ENCODE measurements at regions not wholly inside any gene's neighbourhood (a gene's known extent, or its start where the extent isn't known, plus 50 kb on each side); places are given as distances from the start of the nearest gene placed in this dataset.

GRCh38 chr1:219050086-219050821 is 123.4 kb upstream of the LYPLAL1 start:
- TF ChIP-seq EZH2phosphoT487 (conservative IDR thresholded peaks at IDR 0.05; ENCODE audit: low read length) (no peak), CTCF (IDR thresholded peaks at IDR 0.05; ENCODE audit: insufficient read depth, low read length, poor library complexity, severe bottlenecking) (no peak)
- H3K9me3 ChIP-seq (ENCODE audit: insufficient read depth, low read length) = no peaks in the 10 kb centered on the region
- H3K4me3 ChIP-seq (ENCODE audit: insufficient read depth, low read length, poor library complexity, severe bottlenecking) = no peak overlapping the region
- H3F3A ChIP-seq (ENCODE audit: insufficient read depth) = no peaks in the 10 kb centered on the region
- H3K4me2 ChIP-seq (ENCODE audit: low read depth, low read length, poor library complexity, severe bottlenecking) = no peak overlapping the region
- H3K27ac ChIP-seq (ENCODE audit: low read depth, low read length) = no peak overlapping the region
- no peaks in the 10 kb centered on the region for H4K20me1 ChIP-seq (ENCODE audit: low read depth, low read length)
- H2AFZ ChIP-seq (ENCODE audit: low read depth, low read length, severe bottlenecking) = no peak overlapping the region
- no peak overlapping the region for H3K9ac ChIP-seq (ENCODE audit: low read length)
- H3K79me2 ChIP-seq (ENCODE audit: insufficient read depth, low read length) = no peaks in the 10 kb centered on the region
- no peaks in the 10 kb centered on the region for H3K27me3 ChIP-seq (ENCODE audit: low read length)
- no peaks in the 10 kb centered on the region for H3K9me2 ChIP-seq (replicated peaks; ENCODE audit: insufficient read depth, low read length)
- H3K36me3 ChIP-seq (ENCODE audit: low read length) = no peaks in the 10 kb centered on the region

- H2AFZ ChIP-seq (ENCODE audit: low read depth, low read length, severe bottlenecking) = no peak overlapping the region
- no peaks in the 10 kb centered on the region for H3K79me2 ChIP-seq (ENCODE audit: insufficient read depth, low read length)
- TF ChIP-seq EZH2phosphoT487 (conservative IDR thresholded peaks at IDR 0.05; ENCODE audit: low read length) = no peak
- no peaks in the 10 kb centered on the region for H3K36me3 ChIP-seq (ENCODE audit: low read length)
- no peak overlapping the region for H3K9ac ChIP-seq (ENCODE audit: low read length)
- H3K4me3 ChIP-seq (ENCODE audit: insufficient read depth, low read length, poor library complexity, severe bottlenecking) = no peak overlapping the region
- no peaks in the 10 kb centered on the region for H4K20me1 ChIP-seq (ENCODE audit: low read depth, low read length)
- no peak overlapping the region for H3K4me2 ChIP-seq (ENCODE audit: low read depth, low read length, poor library complexity, severe bottlenecking)
- H3K9me3 ChIP-seq (ENCODE audit: insufficient read depth, low read length) = no peaks in the 10 kb centered on the region
- no peaks in the 10 kb centered on the region for H3K9me2 ChIP-seq (replicated peaks; ENCODE audit: insufficient read depth, low read length)
- H3K27ac ChIP-seq (ENCODE audit: low read depth, low read length) = no peak overlapping the region
- no peaks in the 10 kb centered on the region for H3K27me3 ChIP-seq (ENCODE audit: low read length)
- no peaks in the 10 kb centered on the region for H3F3A ChIP-seq (ENCODE audit: insufficient read depth)
These were observed 122.9 kb upstream of the LYPLAL1 start for GRCh38 chr1:219050822-219051125.

GRCh38 chr1:219051547-219051946 is 122.1 kb upstream of the LYPLAL1 start:
- Histone ChIP-seq H3K9me3 (ENCODE audit: insufficient read depth, low read length) (no peaks in the 10 kb centered on the region), H3K9me2 (replicated peaks; ENCODE audit: insufficient read depth, low read length) (no peaks in the 10 kb centered on the region), H4K20me1 (ENCODE audit: low read depth, low read length) (no peaks in the 10 kb centered on the region), H3K27me3 (ENCODE audit: low read length) (no peaks in the 10 kb centered on the region), H3K79me2 (ENCODE audit: insufficient read depth, low read length) (no peaks in the 10 kb centered on the region), H3K4me3 (ENCODE audit: insufficient read depth, low read length, poor library complexity, severe bottlenecking) (no peak overlapping the region), H3K27ac (ENCODE audit: low read depth, low read length) (no peak overlapping the region), H3K9ac (ENCODE audit: low read length) (no peak overlapping the region), H3K4me2 (ENCODE audit: low read depth, low read length, poor library complexity, severe bottlenecking) (no peak overlapping the region), H3F3A (ENCODE audit: insufficient read depth) (no peaks in the 10 kb centered on the region), H3K36me3 (ENCODE audit: low read length) (no peaks in the 10 kb centered on the region), H2AFZ (ENCODE audit: low read depth, low read length, severe bottlenecking) (no peak overlapping the region)
- TF ChIP-seq CTCF (IDR thresholded peaks at IDR 0.05; ENCODE audit: insufficient read depth, low read length, poor library complexity, severe bottlenecking) = no peak
- TF ChIP-seq EZH2phosphoT487 (conservative IDR thresholded peaks at IDR 0.05; ENCODE audit: low read length) = no peak

GRCh38 chr1:219058891-219059820 is 114.5 kb upstream of the LYPLAL1 start:
- H3K4me2 ChIP-seq (ENCODE audit: low read depth, low read length, poor library complexity, severe bottlenecking) = no peak overlapping the region
- no peaks in the 10 kb centered on the region for H3K79me2 ChIP-seq (ENCODE audit: insufficient read depth, low read length)
- no peaks in the 10 kb centered on the region for H3K9me2 ChIP-seq (replicated peaks; ENCODE audit: insufficient read depth, low read length)
- H3K27ac ChIP-seq (ENCODE audit: low read depth, low read length) = no peak overlapping the region
- no peak overlapping the region for H2AFZ ChIP-seq (ENCODE audit: low read depth, low read length, severe bottlenecking)
- no peak overlapping the region for H3K9ac ChIP-seq (ENCODE audit: low read length)
- H3K36me3 ChIP-seq (ENCODE audit: low read length) = no peaks in the 10 kb centered on the region
- no peaks in the 10 kb centered on the region for H3K9me3 ChIP-seq (ENCODE audit: insufficient read depth, low read length)
- H3K27me3 ChIP-seq (ENCODE audit: low read length) = no peaks in the 10 kb centered on the region
- no peaks in the 10 kb centered on the region for H4K20me1 ChIP-seq (ENCODE audit: low read depth, low read length)
- no peaks in the 10 kb centered on the region for H3F3A ChIP-seq (ENCODE audit: insufficient read depth)
- H3K4me3 ChIP-seq (ENCODE audit: insufficient read depth, low read length, poor library complexity, severe bottlenecking) = no peak overlapping the region
- TF ChIP-seq EZH2phosphoT487 (conservative IDR thresholded peaks at IDR 0.05; ENCODE audit: low read length) (no peak), CTCF (IDR thresholded peaks at IDR 0.05; ENCODE audit: insufficient read depth, low read length, poor library complexity, severe bottlenecking) (no peak)
